Right cardiac atrium (tissue), 5 donors: ENCODE measurements at regions not wholly inside any gene's neighbourhood (a gene's known extent, or its start where the extent isn't known, plus 50 kb on each side); places are given as distances from the start of the nearest gene placed in this dataset.

Source experiments
- ATAC-seq, 2 donors: fragments of 200-7000 bp; cut with Tn5 transposase; one replicate each; pipeline versions ENCODE4 v1.8.0 to v1.9.1; 2020; ENCODE audit warnings: moderate library complexity in 2 of 2, mild to moderate bottlenecking in 1 of 2
- DNase-seq, 3 donors: peaks; one replicate each; pipeline ENCODE4 v3.0.0-alpha.2; 2020
- H3K27ac ChIP-seq: one replicate; pipeline ENCODE4 v1.5.1; 2013; ENCODE audit warnings: mild to moderate bottlenecking, low read length, control low read depth, moderate library complexity
- H3K27me3 ChIP-seq: one replicate; pipeline ENCODE4 v1.6.1; 2013; ENCODE audit not compliant: control insufficient read depth, insufficient read depth
- H3K4me1 ChIP-seq: one replicate; pipeline ENCODE4 v1.6.1; 2013; ENCODE audit warnings: low read length; ENCODE audit not compliant: control insufficient read depth, insufficient read depth
- H3K4me3 ChIP-seq: one replicate; pipeline ENCODE4 v1.5.1; 2013; ENCODE audit warnings: low read length, control low read depth
- H3K9me3 ChIP-seq: one replicate; pipeline ENCODE4 v1.6.1; 2013; ENCODE audit warnings: low read length; ENCODE audit not compliant: control insufficient read depth
- WGBS: extraction: QIAGEN DNeasy Blood & Tissue Kit; methylation state at CpG from one replicate; pipeline ENCODE4 v1.1.7; 2013; 5-methylcytosine and 5-hydroxymethylcytosine counted together
- intact Hi-C, 4 donors: fragments of 100-400 bp; cut with DNase I; formaldehyde crosslinking; loops; one replicate each; pipeline versions ENCODE4 v1.11.0 to v1.14.0; 2022 to 2023
- donor health status: healthy with polysubstance abuse.
- donor health status: DM: no; HTN: yes; CAD: no.
- donor health status: DM: no; HTN: no; CAD: no.
- donor health status: DM: no; HTN: yes; CAD: no; lungs with severe emphysema.
- donor health status: DM: yes; HTN: yes; CAD: no.

DNA sequence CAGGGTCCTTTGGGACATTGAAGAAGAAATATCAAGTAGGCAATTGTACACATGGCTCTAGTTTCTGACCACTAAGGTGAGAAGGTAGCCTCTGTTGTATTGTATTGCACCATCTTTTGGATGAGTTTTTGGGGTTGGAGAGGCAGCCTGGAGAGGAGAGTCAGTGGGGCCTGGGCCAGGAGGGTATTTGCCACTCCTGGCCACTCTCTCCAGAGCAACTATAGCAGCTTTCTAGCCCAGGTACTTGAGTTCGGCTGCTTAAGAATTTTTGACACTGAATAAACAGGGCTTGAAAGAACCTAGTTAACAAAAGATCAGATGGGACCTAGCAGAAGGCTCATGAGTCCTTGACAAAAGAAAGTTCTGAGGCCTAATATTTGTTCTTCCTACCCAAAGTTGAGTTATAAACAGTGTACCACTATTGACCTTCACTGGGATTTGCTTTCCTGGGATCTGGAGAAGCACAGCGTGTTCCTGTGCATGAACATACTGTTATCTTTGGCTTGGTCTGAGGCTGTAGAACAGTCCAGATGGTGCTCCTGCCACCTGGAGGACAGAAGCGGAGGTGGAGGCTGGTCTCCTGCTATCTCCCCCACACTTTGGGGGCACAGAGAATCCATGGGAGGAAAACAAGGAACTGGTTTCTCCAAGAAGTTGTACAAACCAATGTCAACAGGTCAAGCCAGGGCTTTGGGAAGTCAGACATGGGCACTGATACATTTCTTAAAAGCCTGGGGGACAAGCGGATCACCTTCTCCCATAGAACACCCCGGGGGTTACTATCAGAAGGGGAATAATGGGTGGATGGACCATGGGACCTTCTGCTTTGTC lies 110.4 kb upstream of the LIFR start:
- ATAC-seq (peak; percentile 94), DNase-seq (peak; percentile 36 to 78 (median 64))
- 62% methylated on average over 5 of the region's 5 CpGs for WGBS
- peaks cover 2% of the 10 kb centered on the region for H3K9me3 ChIP-seq
- no peak overlapping the region for H3K4me3 ChIP-seq
- H3K27me3 ChIP-seq: no peaks in the 10 kb centered on the region
- H3K27ac ChIP-seq: peak overlapping the region; percentile 53
- intact Hi-C loops: loop anchor here in 3 of 4 donors (5.0 to 10.0 kb wide), 4 partner anchors 112 to 232 kb away; partner anchors contain the start of gene LIFR (in 1 of the 3)
- peaks cover 12% of the 10 kb centered on the region for H3K4me1 ChIP-seq

DNA sequence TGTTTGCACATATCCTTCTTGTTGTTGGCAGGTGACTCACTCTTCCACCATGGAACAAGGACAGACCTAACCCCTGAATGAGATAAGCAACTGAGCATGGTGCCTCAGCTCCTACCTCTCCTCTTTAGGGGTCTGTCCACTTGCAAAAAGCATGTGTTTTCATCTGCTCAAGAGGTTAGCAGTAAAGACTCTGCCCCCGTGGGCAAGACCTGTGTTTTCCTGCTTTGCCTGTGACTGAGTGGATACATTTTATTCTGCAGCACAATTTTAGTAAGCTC lies 111.0 kb upstream of the LIFR start:
- intact Hi-C loops: loop anchor here in 3 of 4 donors (5.0 to 10.0 kb wide), 4 partner anchors 113 to 233 kb away; partner anchors contain the start of gene LIFR (in 1 of the 3)
- 86% methylated on average over 1 of the region's 1 CpG for WGBS

DNA sequence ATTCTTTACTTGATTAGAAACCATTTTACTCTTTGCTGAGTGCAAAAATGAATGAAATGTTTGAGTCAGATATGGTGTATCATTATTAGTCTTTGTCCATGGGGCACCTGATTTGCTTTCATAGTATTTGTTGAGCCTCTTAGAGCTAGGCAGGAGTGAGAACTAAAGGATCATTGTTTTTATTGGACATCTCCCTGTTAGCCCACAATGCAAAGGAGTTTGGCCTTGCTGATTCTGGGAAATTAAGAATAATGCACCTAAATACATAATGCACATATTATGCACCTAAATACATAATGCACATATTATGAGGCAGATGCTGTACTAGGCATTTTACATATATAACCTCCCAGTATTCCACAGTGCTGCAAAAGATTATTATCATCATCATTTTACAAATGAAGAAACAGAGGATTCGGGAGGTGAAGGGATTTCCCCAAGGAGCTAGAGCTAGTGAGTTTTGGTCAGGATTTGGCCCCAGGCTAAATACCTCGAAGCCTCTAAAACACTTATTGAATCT lies 113.0 kb upstream of the LIFR start:
- 90% methylated on average over 2 of the region's 2 CpGs for WGBS

More for the DNA sequence above, 111.0 kb upstream of the LIFR start:
- H3K4me1 ChIP-seq: peaks cover 13% of the 10 kb centered on the region
- H3K27me3 ChIP-seq: no peaks in the 10 kb centered on the region
- H3K27ac ChIP-seq: no peak overlapping the region
- peaks cover 2% of the 10 kb centered on the region for H3K9me3 ChIP-seq
- peak in 1 of 2 donors; percentile 15 for ATAC-seq
- no peak overlapping the region for H3K4me3 ChIP-seq
- no peak for DNase-seq

DNA sequence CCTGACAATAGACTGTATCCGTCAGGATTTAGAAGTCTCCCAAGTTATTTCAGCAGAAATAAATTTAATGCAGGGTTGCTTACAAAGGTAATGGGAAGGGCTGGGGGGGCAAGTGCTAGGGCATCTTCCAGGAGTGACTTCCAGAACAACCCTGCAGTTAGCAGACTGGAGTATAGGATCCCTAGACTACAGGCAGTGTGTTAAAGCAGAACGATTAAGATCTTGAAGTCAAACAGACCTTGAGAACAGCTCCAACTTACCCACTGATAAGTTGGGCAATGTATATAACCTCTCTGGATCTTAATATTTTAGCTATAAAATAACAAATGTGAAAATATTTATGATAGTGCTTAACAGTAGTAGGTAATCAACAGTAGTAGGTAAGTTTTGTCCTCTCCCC lies 113.6 kb upstream of the LIFR start:
- Histone ChIP-seq H3K27me3 (no peaks in the 10 kb centered on the region), H3K27ac (no peak overlapping the region), H3K4me3 (no peak overlapping the region), H3K4me1 (peaks cover 14% of the 10 kb centered on the region), H3K9me3 (peaks cover 2% of the 10 kb centered on the region)
- DNase-seq (no peak), ATAC-seq (no peak)
- intact Hi-C loops: loop anchor here in 2 of 4 donors (10.0 kb wide), 1 partner anchor 135 kb away; no protein-coding TSS in a partner anchor
- WGBS: 80% methylated on average over 2 of the region's 2 CpGs

More for the DNA sequence above, 113.0 kb upstream of the LIFR start:
- Histone ChIP-seq H3K9me3 (peaks cover 2% of the 10 kb centered on the region), H3K27ac (no peak overlapping the region), H3K4me1 (peaks cover 14% of the 10 kb centered on the region), H3K4me3 (no peak overlapping the region), H3K27me3 (no peaks in the 10 kb centered on the region)
- ATAC-seq: no peak
- intact Hi-C loops: loop anchor here in 3 of 4 donors (5.0 to 10.0 kb wide), 4 partner anchors 115 to 235 kb away; partner anchors contain the start of gene LIFR (in 1 of the 3)
- no peak for DNase-seq

DNA sequence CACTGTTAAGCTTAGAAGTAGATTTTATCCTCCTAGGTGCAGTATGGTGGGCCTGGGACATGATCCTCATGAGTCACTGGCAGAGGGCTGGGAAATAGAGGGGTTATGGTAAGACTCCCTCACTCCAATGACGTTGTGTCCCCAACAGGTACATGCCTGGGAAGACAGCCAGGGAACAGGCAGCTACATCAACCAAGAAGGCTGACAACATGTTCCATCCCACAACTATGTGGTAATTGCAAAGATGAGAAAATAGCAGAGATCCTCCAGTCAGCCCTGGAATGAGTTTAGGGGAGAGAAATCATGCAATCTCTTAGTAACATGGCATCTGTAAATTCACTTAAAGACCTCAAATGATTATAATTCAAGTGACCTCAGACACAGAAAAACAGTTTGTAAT lies 114.4 kb upstream of the LIFR start:
- Histone ChIP-seq H3K27me3 (no peaks in the 10 kb centered on the region), H3K4me3 (no peak overlapping the region), H3K27ac (peak overlapping the region; percentile 52), H3K4me1 (peaks cover 10% of the 10 kb centered on the region), H3K9me3 (peaks cover 2% of the 10 kb centered on the region)
- intact Hi-C loops: loop anchor here in 2 of 4 donors (10.0 kb wide), 1 partner anchor 134 kb away; no protein-coding TSS in a partner anchor
- ATAC-seq: peak in 1 of 2 donors; percentile 40
- no peak for DNase-seq
- 53% methylated on average over 1 of the region's 1 CpG for WGBS

DNA sequence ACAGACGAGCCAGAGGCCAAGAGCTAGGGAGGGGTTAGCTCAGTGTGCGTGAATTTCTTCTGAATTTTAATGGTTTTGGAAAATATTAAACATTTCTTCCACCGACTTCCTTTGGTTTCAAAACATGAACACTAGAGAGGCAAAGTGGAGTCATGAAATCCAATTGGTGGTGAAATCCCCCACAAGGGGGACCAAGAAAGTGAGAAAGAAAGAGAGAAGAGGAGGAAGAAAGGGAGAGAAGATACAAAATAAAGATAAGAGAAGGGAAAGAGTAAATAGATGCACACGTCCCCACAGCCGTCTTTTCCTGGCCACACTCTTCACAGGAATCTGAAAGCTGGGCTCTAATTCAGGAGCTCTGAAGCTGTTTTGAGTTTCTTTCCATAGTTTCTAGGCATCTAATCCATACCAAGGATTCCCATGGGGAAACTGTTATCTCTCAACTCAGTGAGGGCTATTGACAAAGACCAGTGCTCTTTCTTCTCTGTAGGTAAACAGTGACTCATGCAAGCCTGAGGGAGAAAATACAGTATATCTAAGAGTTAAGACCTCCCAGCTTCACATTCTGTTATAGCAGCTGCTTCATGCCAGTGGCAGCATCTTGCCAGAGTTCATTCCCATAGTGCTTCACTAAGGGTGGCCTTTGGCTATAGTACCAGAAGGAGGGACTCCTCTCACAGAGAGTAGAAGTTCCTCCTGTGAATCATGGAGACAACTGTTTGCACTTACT lies 115.8 kb upstream of the LIFR start:
- H3K27ac ChIP-seq: no peak overlapping the region
- 65% methylated on average over 5 of the region's 5 CpGs for WGBS
- ATAC-seq (peak; percentile 36 to 42), DNase-seq (no peak)
- intact Hi-C loops: loop anchor here in 2 of 4 donors (10.0 kb wide), 1 partner anchor 133 kb away; no protein-coding TSS in a partner anchor
- peaks cover 2% of the 10 kb centered on the region for H3K9me3 ChIP-seq
- H3K4me1 ChIP-seq: peaks cover 4% of the 10 kb centered on the region
- no peaks in the 10 kb centered on the region for H3K27me3 ChIP-seq
- H3K4me3 ChIP-seq: no peak overlapping the region

DNA sequence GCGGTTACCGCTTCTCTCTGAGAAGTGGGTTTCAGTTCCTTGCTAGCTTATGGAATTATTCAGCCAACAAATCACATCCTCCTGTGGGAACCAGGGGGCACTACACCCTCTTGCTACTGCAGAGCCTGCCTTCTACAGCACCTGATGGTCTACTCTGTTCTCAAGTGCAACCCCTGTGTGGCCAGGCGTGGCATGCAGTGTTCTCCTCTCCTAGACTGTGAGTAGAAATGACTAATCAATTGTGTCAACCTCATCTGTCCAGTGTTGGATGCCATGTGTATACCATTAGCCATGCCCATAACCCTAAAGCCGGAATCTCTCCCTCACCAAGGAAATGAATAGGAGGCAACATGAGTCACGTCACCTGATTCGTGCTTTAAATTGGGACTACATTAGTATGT lies 117.2 kb upstream of the LIFR start:
- DNase-seq (no peak), ATAC-seq (peak; percentile 39 to 42)
- intact Hi-C loops: loop anchor here in 2 of 4 donors (10.0 kb wide), 1 partner anchor 131 kb away; no protein-coding TSS in a partner anchor
- Histone ChIP-seq H3K27me3 (no peaks in the 10 kb centered on the region), H3K9me3 (peaks cover 2% of the 10 kb centered on the region), H3K27ac (no peak overlapping the region), H3K4me1 (peaks cover 4% of the 10 kb centered on the region), H3K4me3 (no peak overlapping the region)
- WGBS: 96% methylated on average over 6 of the region's 6 CpGs

DNA sequence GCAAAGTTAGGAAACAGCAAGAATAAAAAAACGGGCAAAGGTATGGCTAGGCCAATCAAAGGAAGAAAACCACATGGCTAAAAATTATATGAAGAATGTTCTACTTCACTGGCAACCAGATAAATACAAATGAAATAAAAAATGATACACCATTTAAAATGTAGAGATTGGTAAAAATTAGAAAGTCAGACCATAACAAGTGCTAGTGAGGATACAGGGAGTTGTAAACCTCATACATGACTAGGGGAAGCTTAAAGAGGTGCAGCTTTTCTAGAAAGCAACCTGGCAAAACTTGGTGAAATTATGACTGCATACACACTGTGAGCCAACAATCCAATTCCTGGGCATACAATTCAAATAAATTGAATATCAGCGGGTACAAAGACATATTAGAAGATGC lies 119.0 kb upstream of the LIFR start:
- DNase-seq (no peak), ATAC-seq (no peak)
- intact Hi-C loops: loop anchor here in 2 of 4 donors (10.0 kb wide), 1 partner anchor 129 kb away; no protein-coding TSS in a partner anchor
- WGBS: 94% methylated on average over 2 of the region's 2 CpGs
- Histone ChIP-seq H3K9me3 (peaks cover 2% of the 10 kb centered on the region), H3K27me3 (no peaks in the 10 kb centered on the region), H3K4me3 (no peak overlapping the region), H3K27ac (no peak overlapping the region), H3K4me1 (peaks cover 4% of the 10 kb centered on the region)

DNA sequence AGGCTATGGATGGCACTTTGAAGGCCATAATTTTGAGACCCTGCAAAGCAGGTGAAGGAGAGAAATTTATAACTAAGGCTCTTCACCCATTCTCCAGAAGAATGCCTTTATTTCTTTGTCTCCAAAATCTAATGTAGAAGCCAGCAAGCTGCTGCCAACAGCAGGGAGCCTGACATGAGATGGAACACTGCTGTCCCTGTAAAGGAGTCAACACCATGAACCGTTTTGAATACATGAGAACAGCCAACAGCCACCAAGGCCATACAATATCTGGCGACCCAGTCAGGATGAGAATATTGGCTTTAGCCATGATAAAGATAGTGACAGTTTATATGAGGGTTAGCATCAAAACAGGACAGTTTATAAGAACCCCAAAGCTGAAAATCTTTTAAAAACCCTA lies 121.2 kb upstream of the LIFR start:
- no peaks in the 10 kb centered on the region for H3K4me1 ChIP-seq
- H3K27me3 ChIP-seq: no peaks in the 10 kb centered on the region
- no peak for DNase-seq
- ATAC-seq: no peak
- no peaks in the 10 kb centered on the region for H3K9me3 ChIP-seq
- H3K27ac ChIP-seq: no peak overlapping the region
- intact Hi-C loops: loop anchor here in 2 of 4 donors (10.0 kb wide), 1 partner anchor 127 kb away; no protein-coding TSS in a partner anchor
- WGBS: 58% methylated on average over 2 of the region's 2 CpGs
- no peak overlapping the region for H3K4me3 ChIP-seq

DNA sequence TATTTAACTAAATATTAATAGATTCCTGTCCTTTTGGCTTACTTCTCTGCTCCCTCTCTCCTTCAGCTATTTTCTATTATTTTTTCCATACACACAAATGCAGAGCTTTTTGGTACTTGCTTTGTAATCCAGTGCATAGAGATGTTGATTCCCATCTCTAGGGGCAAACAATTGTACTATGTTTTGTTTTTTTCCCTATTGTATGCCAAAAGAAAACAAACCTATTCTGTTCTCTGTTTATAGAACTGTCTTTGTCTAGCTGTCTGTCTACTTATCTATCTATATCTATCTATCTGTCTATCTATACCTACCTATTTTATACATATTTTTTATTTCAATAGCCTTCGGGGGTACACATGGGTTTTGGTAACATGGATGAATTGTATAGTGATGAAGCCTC lies 121.6 kb upstream of the LIFR start:
- Histone ChIP-seq H3K4me3 (no peak overlapping the region), H3K27ac (no peak overlapping the region), H3K27me3 (no peaks in the 10 kb centered on the region), H3K4me1 (no peaks in the 10 kb centered on the region), H3K9me3 (no peaks in the 10 kb centered on the region)
- intact Hi-C loops: loop anchor here in 2 of 4 donors (10.0 kb wide), 1 partner anchor 127 kb away; no protein-coding TSS in a partner anchor
- no peak for ATAC-seq
- no peak for DNase-seq
- WGBS: 98% methylated on average over 1 of the region's 1 CpG
